RPMI7951 (cell line): ENCODE measurements at regions not wholly inside any gene's neighbourhood (a gene's known extent, or its start where the extent isn't known, plus 50 kb on each side); places are given as distances from the start of the nearest gene placed in this dataset.

Source experiments
- DNase-seq: peaks from one replicate; pipeline ENCODE4 v3.0.0-alpha.2; 2012; ENCODE audit warnings: low read depth

DNA sequence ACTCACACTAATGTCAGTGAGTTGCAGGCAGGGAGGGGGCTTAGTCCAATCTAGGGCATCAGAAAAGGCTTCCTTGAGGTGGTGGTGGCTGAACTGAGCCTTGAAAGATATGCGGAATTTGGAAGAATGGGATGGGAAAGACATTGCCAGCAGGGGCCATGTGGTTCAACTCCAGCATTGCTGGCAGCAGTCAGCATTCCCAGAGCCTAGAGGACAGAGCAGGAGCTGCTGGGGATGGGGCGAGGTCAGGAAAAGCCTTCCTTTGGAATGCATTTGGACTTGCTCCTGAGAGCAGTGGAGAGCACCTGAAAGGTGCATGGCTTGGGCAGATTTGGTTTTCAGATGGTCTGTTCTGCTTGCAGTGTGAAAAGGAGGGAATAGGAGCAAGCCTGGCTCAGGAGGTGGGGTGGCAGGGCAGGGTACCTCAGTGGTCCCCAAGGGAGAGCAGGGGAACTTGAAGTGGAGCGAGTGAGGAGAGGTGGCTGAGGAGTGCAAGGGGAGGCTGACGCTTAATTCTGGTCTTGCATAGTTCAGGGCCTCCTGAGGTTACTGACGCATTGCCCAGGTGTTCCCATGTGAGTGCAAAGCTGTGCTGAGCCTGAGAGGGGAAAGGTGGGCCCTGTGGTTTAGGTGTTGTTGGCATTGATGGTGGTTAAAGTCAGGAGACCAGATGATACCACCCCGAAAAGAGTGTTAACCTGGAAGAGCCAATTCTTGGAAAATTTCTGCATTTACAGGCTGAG lies 112.1 kb upstream of the MGAT5 start:
- no peak for DNase-seq

- DNase-seq = no peak
Measured at GRCh38 chr2:134142341-134142738, 111.5 kb upstream of the MGAT5 start.

- peak; percentile 63 for DNase-seq
Measured at GRCh38 chr2:134142903-134143302, 111.0 kb upstream of the MGAT5 start.

- no peak for DNase-seq
Measured at GRCh38 chr2:134143568-134143967, 110.3 kb upstream of the MGAT5 start.

- DNase-seq = no peak
Measured at GRCh38 chr2:134144081-134144596, 109.7 kb upstream of the MGAT5 start.

- no peak for DNase-seq
Measured at GRCh38 chr2:134144651-134145050, 109.2 kb upstream of the MGAT5 start.

GRCh38 chr2:134145519-134145918 lies 108.4 kb upstream of the MGAT5 start:
- no peak for DNase-seq

- DNase-seq = no peak
Measured at GRCh38 chr2:134146161-134146560, 107.7 kb upstream of the MGAT5 start.

DNA sequence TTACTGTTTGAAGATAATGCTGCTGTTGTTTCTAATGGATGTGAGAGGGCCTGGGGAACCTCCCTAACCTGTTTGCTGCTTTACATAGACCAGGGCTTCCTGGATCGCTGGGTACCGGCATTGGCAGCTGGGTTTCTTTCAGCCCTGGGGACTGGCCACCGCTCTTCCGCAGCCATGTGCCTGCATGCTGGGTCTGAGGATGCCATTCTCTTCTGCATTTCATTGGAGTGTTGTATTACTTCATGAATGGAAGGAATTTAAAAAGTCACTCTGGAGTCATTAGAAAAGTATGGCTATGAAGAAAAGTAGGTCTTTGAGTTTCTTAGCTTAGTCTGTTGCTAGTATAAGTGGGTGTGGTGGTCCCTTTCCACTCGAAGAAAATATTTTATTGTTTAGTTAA lies 107.3 kb upstream of the MGAT5 start:
- no peak for DNase-seq

DNA sequence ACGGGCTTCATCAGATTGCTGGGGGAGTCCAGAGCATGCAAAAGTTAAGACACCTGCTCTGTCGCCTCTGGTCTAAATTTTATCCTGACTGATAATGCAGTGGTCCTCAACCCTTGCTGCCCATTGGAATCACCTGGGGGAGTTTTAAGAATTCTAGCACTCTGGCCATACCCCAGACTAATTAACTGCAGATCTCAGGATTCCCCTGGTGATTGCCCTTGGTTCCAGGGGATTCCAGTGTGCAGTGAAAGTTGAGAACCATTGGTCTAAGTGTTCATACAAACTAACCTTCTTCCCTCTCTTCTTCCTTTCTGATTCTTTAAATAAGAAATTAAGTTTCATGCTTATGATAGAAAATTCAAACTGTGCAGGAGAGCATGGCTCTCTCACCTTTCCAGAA lies 105.7 kb upstream of the MGAT5 start:
- no peak for DNase-seq

GRCh38 chr2:134148843-134149472 lies 104.9 kb upstream of the MGAT5 start:
- no peak for DNase-seq

- DNase-seq = no peak
Measured at GRCh38 chr2:134149904-134150303, 104.0 kb upstream of the MGAT5 start.

GRCh38 chr2:134150760-134151159 lies 103.1 kb upstream of the MGAT5 start:
- DNase-seq = no peak

DNA sequence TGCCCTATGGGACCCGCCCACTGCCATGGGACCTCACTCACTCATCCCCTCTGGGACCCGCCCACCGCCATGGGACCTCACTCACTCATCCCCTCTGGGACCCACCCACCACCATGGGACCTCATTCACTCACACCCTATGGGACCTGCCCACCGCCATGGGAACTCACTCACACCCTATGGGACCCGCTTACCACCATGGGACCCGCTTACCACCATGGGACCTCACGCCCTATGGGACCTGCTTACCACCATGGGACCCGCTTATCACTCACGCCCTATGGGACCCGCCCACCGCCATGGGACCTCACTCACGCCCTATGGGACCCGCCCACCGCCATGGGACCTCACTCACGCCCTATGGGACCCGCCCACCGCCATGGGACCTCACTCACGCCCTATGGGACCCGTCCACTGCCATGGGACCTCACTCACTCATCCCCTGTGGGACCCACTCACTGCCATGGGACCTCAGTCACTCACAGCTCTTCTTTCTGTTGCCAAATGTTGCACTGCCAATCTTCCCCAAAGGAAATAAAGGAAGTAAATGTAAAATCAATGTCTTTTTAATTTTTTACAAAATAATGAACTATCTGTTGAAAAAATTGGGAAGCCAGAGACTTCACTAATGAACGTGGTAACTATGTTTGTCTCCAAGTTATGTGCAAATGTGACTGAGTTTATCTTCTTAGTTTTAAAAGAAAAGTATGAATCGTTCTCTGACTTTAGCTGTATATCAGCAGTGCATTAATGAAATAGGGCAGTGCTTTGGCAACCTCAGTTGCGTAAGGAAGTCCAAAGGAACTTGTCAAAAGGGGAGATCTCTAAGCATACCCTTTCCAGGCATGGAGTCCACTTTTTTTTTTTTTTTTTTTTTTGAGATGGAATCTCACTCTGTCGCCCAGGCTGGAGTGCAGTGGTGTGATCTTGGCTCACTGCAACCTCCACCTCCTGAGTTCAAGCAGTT lies 101.5 kb upstream of the MGAT5 start:
- no peak for DNase-seq

GRCh38 chr2:134153294-134153880 lies 100.5 kb upstream of the MGAT5 start:
- no peak for DNase-seq

GRCh38 chr2:134154246-134154645 lies 99.6 kb upstream of the MGAT5 start:
- DNase-seq = no peak

DNA sequence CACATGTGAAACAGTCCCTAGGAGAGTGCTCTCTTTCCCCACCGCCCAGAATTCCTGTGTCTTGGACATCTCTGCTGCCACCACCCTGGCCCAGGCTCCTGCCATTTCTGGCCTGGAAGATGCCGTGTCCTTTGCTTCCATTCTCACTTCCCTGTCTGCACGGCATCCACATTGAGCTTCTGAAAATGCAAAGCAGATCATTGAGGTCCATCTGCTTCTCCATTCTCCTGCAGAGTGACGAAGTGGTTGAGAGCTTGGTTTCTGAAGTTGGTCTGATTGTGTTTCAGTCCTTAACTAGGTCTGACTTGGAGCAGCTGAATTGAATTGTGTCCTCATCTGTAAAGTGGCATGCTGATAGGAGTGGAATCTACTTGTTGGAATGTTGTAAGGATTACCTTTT lies 98.7 kb upstream of the MGAT5 start:
- no peak for DNase-seq

DNA sequence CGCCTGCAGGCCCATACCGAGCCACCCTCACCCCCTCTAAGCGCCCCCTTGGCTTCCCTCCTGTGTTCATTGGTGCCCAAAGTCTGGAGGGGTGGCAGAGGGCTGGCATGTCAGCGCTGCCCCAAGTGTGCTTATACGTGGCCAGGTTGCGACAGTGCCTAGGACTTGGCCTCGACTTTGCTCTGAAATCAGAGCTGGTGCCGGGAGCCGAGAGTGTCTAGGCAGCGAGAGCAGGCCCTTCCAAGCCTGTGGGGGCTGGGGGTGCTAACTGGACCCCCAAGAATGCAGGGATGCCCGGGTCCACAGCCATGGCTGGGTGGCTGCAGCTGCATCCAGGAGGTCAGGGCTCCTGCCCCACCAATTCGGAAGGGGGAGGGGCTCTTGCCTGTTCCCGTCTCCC lies 95.6 kb upstream of the MGAT5 start:
- no peak for DNase-seq

GRCh38 chr2:134161170-134161547 lies 92.7 kb upstream of the MGAT5 start:
- no peak for DNase-seq

DNA sequence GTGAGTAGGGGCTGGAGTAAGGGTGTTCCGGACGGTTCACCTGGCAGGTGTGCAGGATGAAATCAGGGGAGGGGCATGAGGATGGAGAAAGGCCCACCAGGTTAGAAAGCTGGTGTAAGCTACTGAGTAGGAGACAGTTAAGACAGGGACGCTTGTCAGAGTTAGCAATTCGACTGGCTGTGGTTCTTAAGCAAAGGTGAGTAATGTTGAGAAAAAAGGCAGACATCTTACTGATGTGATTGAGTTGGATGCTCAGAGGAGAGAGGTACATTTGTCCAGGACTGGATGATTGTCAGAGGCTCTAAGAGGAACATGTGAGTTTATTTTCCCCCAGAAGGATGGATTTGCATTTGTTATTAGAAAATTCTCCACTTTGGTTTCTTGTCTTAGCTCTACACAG lies 90.5 kb upstream of the MGAT5 start:
- DNase-seq = no peak

DNA sequence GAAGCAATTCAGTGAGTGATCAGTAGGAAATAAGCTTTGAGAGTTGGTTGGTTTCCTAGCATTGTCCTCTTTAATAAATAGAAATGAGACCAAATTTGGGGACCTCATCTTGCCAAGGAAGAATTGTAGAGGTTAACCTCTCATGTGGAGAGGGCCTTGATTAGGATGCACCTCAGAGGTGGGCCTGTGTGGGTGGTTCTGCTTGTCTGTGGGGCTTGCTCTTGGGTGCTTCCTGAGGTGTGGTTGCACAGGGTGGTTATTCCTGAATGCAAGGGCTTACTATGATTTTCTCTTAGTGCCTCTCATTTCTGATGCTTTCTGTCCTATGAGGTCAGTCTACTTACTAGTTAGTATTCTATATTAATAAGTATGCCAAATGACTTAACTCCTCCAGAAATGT lies 89.6 kb upstream of the MGAT5 start:
- DNase-seq = no peak

DNA sequence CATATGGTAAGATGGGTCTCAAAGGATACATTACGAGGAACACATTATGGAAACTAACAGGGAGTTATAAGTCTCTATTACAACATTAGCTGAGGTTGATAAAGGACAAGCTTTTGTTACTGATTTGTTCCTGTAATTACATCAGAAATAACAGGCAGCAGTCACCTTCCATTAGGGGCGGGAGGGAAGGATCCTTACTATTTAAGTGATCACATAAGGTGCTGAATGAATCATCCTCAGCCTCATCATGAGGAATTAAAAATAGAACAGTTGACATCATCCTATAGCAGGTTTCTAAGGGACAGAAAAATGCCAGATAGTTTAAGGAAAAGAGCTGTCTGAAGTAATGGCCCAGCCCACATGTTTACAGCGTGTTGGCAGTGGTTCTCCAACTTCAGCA lies 86.9 kb upstream of the MGAT5 start:
- DNase-seq = peak; percentile 13
